ENCODE measurements at regions not wholly inside any gene's neighbourhood (a gene's known extent, or its start where the extent isn't known, plus 50 kb on each side); places are given as distances from the start of the nearest gene placed in this dataset.

GRCh38 chr16:55189224-55189623 lies 134.8 kb upstream of the IRX6 start:
- TF ChIP-seq CTCF (conservative IDR thresholded peaks at IDR 0.05 in 1 of 2, IDR thresholded peaks at IDR 0.05 in 1 of 2; ENCODE audit: extremely low read depth in 1 of 2, insufficient read depth in 1 of 2, low read depth in 1 of 2, low read length in 2 of 2), result no peak
- no peak for TF ChIP-seq EZH2 (IDR thresholded peaks at IDR 0.05; ENCODE audit: borderline replicate concordance, low read length)
